Heart right ventricle (tissue), 16 donors: ENCODE measurements at regions not wholly inside any gene's neighbourhood (a gene's known extent, or its start where the extent isn't known, plus 50 kb on each side); places are given as distances from the start of the nearest gene placed in this dataset.

Source experiments
- ATAC-seq, 8 donors: fragments of 200-7000 bp; cut with Tn5 transposase; one replicate each; pipeline ENCODE4 v1.9.1; 2020; ENCODE audit warnings: mild to moderate bottlenecking in 8 of 8, moderate library complexity in 8 of 8, moderate number of reproducible peaks in 1 of 8
- DNase-seq, 2 donors: peaks; one replicate each; pipeline ENCODE4 v3.0.0-alpha.2; 2020
- H3K27ac ChIP-seq, 10 donors: fragments of 200-600 bp; sonication (generic) in 2 of 10; one replicate each; pipeline versions ENCODE4 v1.5.0 to v1.8.0; 2020 to 2022; ENCODE audit warnings: mild to moderate bottlenecking in 3 of 10
- H3K27me3 ChIP-seq, 7 donors: fragments of 200-600 bp; one replicate each; pipeline ENCODE4 v1.8.0; 2021 to 2022; ENCODE audit warnings: mild to moderate bottlenecking in 2 of 7
- H3K36me3 ChIP-seq, 9 donors: fragments of 200-600 bp; sonication (generic) in 1 of 9; one replicate each; pipeline versions ENCODE4 v1.5.0 to v1.8.0; 2020 to 2022; ENCODE audit warnings: mild to moderate bottlenecking in 2 of 9
- H3K4me1 ChIP-seq, 9 donors: fragments of 200-600 bp; sonication (generic) in 1 of 9; one replicate each; pipeline versions ENCODE4 v1.5.0 to v1.8.0; 2020 to 2022; ENCODE audit warnings: mild to moderate bottlenecking in 4 of 9
- H3K4me3 ChIP-seq, 10 donors: fragments of 200-600 bp; sonication (generic) in 2 of 10; one replicate each; pipeline versions ENCODE4 v1.5.0 to v1.8.0; 2020 to 2022; ENCODE audit warnings: mild to moderate bottlenecking in 7 of 10, moderate library complexity in 2 of 10
- H3K9me3 ChIP-seq, 11 donors: fragments of 200-600 bp in 10 of 11; sonication (generic) in 2 of 11; one replicate each; pipeline versions ENCODE4 v1.5.0 to v1.8.0; 2013 to 2022; ENCODE audit warnings: mild to moderate bottlenecking in 2 of 11, control low read depth in 1 of 11, moderate library complexity in 1 of 11
- WGBS, 2 donors: extraction: QIAGEN DNeasy Blood & Tissue Kit; methylation state at CpG; one replicate each; pipeline ENCODE4 v1.1.7; 2013; ENCODE audit warnings: inconsistent platforms in 1 of 2; 5-methylcytosine and 5-hydroxymethylcytosine counted together
- intact Hi-C, 10 donors: fragments of 100-400 bp; cut with DNase I; formaldehyde crosslinking; loops; one replicate each; pipeline versions ENCODE4 v1.11.1 to v1.14.2; 2022
- TF ChIP-seq, protein P1 (sequence below), 9 donors: fragments of 200-600 bp; sonication (generic) in 2 of 9; IDR thresholded peaks; one replicate each; pipeline versions ENCODE4 v1.5.0 to v1.8.0; 2021 to 2022; ENCODE audit warnings: antibody characterized with exemption in 9 of 9, mild to moderate bottlenecking in 5 of 9, moderate library complexity in 1 of 9
- donor health status: Arrhythmogenic right ventricular cardiomyopathy.
- donor health status: ischemic (EF 13 %, LVEDD 7.1; RV severe dilation, severe dysfunction).
- donor health status: healthy with polysubstance abuse.
- donor health status: DM: no; HTN: yes; CAD: no.
- donor health status: DM: no; HTN: no; CAD: no.
- donor health status: ischemic (EF 25% LVEDD 6.9; RV normal size, moderate dysfunction).
- donor health status: ischemic (EF 25% LVEDD 5.7; RV mildly dilated, moderate dysfunction).
- donor health status: healthy.
- donor health status: DM: yes; HTN: yes; CAD: no.
- donor health status: Ischemic cardiomyopathy.
- donor health status: ischemic (EF 35%, LVEDD 5.7; RV mildly dilated, moderate dysfunction).
- donor health status: nonischemic (EF 11% LVEDD 7.7; RV severe dilation, severe dysfunction).
- donor health status: DM: yes; HTN: yes; CAD: no.
- donor health status: PGD.
- donor health status: ischemic (EF 29% LVEDD 5.4; RV normal size, mild dysfunction).
- donor health status: nonischemic (EF 23%, LVEDD 6.1; RV moderate dilation, normal function).

DNA sequence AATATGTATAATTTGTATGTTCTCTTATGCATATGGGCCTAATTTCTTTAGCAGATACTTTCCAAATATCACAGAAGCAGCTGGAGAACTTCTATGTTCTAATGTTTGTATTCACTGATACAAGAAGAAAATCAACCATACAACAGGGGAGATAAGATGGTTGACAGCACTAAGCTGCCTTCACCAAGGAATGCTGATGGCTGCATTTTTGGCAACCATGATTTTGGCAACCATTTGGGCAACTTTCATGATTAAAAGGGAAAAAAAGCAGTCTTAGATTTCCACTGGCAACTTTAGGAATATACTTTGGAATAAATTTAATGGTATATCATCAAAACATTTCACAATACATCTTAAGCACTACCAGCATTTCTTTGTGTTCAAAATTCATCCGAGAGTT lies 740.3 kb upstream of the CDH6 start:
- intact Hi-C loops: no loop called here
- Histone ChIP-seq H3K27me3 (no peaks in the 10 kb centered on the region), H3K4me1 (no peaks in the 10 kb centered on the region), H3K27ac (no peak overlapping the region), H3K9me3 (peaks cover 0 to 7% (median 0%) of the 10 kb centered on the region in 11 donors), H3K36me3 (no peaks in the 10 kb centered on the region), H3K4me3 (no peak overlapping the region)
- DNase-seq (no peak), ATAC-seq (no peak)
- TF ChIP-seq, protein P1, sequence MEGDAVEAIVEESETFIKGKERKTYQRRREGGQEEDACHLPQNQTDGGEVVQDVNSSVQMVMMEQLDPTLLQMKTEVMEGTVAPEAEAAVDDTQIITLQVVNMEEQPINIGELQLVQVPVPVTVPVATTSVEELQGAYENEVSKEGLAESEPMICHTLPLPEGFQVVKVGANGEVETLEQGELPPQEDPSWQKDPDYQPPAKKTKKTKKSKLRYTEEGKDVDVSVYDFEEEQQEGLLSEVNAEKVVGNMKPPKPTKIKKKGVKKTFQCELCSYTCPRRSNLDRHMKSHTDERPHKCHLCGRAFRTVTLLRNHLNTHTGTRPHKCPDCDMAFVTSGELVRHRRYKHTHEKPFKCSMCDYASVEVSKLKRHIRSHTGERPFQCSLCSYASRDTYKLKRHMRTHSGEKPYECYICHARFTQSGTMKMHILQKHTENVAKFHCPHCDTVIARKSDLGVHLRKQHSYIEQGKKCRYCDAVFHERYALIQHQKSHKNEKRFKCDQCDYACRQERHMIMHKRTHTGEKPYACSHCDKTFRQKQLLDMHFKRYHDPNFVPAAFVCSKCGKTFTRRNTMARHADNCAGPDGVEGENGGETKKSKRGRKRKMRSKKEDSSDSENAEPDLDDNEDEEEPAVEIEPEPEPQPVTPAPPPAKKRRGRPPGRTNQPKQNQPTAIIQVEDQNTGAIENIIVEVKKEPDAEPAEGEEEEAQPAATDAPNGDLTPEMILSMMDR (IDR thresholded peaks at IDR 0.05): no peak
- 85% methylated on average over 1 of the region's 1 CpG for WGBS, 2 donors

DNA sequence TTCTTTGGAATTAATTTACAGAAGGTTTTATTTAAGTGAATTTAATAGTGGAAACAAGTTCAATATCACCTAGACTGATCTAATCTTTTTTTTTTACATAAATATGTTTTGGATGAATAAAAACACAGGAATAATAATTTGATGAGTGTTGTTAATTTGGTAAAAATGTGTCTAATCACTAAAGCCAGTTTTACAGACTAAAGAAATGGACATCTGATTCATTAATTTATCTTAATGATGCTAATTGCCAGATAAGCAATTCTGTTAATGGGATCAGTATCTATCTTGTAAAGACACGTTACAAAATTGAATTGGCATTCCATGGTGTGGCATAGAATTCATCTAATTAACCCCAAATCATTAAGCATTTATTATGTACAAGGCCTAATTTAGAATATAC lies 743.3 kb upstream of the CDH6 start:
- TF ChIP-seq, protein P1 (IDR thresholded peaks at IDR 0.05): no peak
- Histone ChIP-seq H3K4me1 (no peaks in the 10 kb centered on the region), H3K27ac (no peak overlapping the region), H3K27me3 (no peaks in the 10 kb centered on the region), H3K4me3 (no peak overlapping the region), H3K36me3 (no peaks in the 10 kb centered on the region), H3K9me3 (peaks cover 0 to 9% (median 0%) of the 10 kb centered on the region in 11 donors)
- ATAC-seq (no peak), DNase-seq (no peak)
- WGBS, 2 donors: 59 to 61% methylated on average over 1 of the region's 1 CpG
- intact Hi-C loops: no loop called here

DNA sequence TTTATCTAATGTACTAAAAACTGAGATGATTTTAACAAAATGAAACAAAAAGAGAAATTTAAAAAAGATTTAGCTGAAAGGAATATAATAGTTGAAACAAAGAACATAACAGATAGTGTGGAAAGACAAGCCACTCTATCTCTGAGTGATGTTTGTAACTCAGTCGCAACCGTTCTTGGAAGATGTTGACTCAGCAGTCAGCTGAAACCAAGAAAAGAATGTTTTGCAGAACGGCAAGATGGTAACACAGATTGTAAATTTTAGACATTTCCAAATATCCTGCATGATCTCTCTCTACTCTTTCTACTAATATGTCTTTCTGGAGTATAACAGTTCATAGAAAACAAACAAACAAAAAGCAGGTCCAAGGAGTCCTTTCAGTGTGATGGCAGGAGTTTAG lies 746.1 kb upstream of the CDH6 start:
- Histone ChIP-seq H3K4me1 (no peaks in the 10 kb centered on the region), H3K9me3 (peaks cover 0 to 19% (median 0%) of the 10 kb centered on the region in 11 donors), H3K36me3 (no peaks in the 10 kb centered on the region), H3K27ac (no peak overlapping the region), H3K4me3 (no peak overlapping the region), H3K27me3 (no peaks in the 10 kb centered on the region)
- DNase-seq (no peak), ATAC-seq (no peak)
- TF ChIP-seq, protein P1 (IDR thresholded peaks at IDR 0.05): no peak
- intact Hi-C loops: no loop called here
- 80 to 86% methylated on average over 3 of the region's 3 CpGs for WGBS, 2 donors

DNA sequence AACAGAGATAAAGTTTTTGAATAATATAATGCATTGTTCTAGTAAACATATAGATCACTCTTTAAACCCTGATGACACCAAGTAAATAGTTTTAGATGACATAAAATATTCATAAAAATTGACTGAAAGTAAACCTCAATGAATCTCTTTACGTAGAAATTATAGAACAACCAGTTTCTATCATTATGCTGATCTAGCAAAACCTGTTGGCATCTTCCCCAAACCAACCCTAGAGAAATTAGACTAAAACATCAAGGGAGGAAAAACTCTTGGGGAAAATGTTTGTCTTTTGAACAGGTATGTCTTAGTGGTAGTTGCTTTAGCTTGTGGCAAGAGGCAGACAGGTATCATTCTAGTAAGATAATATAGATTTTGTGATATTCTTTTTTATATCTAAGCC lies 747.0 kb upstream of the CDH6 start:
- intact Hi-C loops: no loop called here
- WGBS, 2 donors: 65 to 69% methylated on average over 1 of the region's 1 CpG

More for the DNA sequence above, 747.0 kb upstream of the CDH6 start:
- Histone ChIP-seq H3K4me1 (no peaks in the 10 kb centered on the region), H3K4me3 (no peak overlapping the region), H3K27me3 (no peaks in the 10 kb centered on the region), H3K36me3 (no peaks in the 10 kb centered on the region), H3K9me3 (peaks cover 0 to 25% (median 0%) of the 10 kb centered on the region in 11 donors), H3K27ac (no peak overlapping the region)
- DNase-seq: no peak
- no peak for ATAC-seq
- TF ChIP-seq, protein P1 (IDR thresholded peaks at IDR 0.05): no peak
